SH-SY5Y (cell line): ENCODE measurements at regions not wholly inside any gene's neighbourhood (a gene's known extent, or its start where the extent isn't known, plus 50 kb on each side); places are given as distances from the start of the nearest gene placed in this dataset.

Experiments
- GATA2 ChIP-seq: IDR thresholded peaks from 2 replicates; pipeline ENCODE4 v1.6.1; 2011; ENCODE audit warnings: mild to moderate bottlenecking, low read depth, low read length
- GATA3 ChIP-seq: IDR thresholded peaks from 2 replicates; pipeline ENCODE4 v1.6.1; 2011; ENCODE audit warnings: low read depth, mild to moderate bottlenecking, low read length, moderate library complexity

GRCh38 chr11:127454856-127455255 lies 454.3 kb upstream of the KIRREL3 start:
- TF ChIP-seq GATA3 = no peak
- no peak for TF ChIP-seq GATA2
